Esophagus muscularis mucosa (tissue), 4 donors: ENCODE measurements at regions not wholly inside any gene's neighbourhood (a gene's known extent, or its start where the extent isn't known, plus 50 kb on each side); places are given as distances from the start of the nearest gene placed in this dataset.

Source experiments
- DNase-seq: peaks from one replicate; pipeline ENCODE4 v3.0.0-alpha.2; 2017; ENCODE audit errors: extremely low spot score
- H3K27ac ChIP-seq, 4 donors: fragments of 200-600 bp; sonication (generic); replicated peaks in 1 of 4; 1 replicate in 3 of 4; 2 replicates in 1 of 4; pipeline ENCODE4 v1.5.1; 2016 to 2019; ENCODE audit warnings: mild to moderate bottlenecking in 1 of 4
- H3K27me3 ChIP-seq, 4 donors: fragments of 200-600 bp; sonication (generic); one replicate each; pipeline versions ENCODE4 v1.5.1 to v1.6.0; 2016 to 2019
- H3K36me3 ChIP-seq, 4 donors: fragments of 200-600 bp; sonication (generic); one replicate each; pipeline ENCODE4 v1.5.1; 2016 to 2019
- H3K4me1 ChIP-seq, 4 donors: fragments of 200-600 bp; sonication (generic); one replicate each; pipeline ENCODE4 v1.5.1; 2016 to 2019
- H3K4me3 ChIP-seq, 4 donors: fragments of 200-600 bp; sonication (generic); 1 replicate in 2 of 4; 2 replicates in 2 of 4; pipeline ENCODE4 v1.5.1; 2016 to 2019; ENCODE audit warnings: mild to moderate bottlenecking in 4 of 4, moderate library complexity in 1 of 4
- H3K9me3 ChIP-seq, 4 donors: fragments of 200-600 bp; sonication (generic); 1 replicate in 3 of 4; 2 replicates in 1 of 4; pipeline ENCODE4 v1.5.1; 2016 to 2019
- EP300 ChIP-seq: sonication (generic); formaldehyde crosslinking; IDR thresholded peaks from one replicate; pipeline ENCODE4 v1.6.1; 2017; ENCODE audit warnings: antibody characterized with exemption
- POLR2A ChIP-seq: fragments of 450-650 bp; IDR thresholded peaks from one replicate; pipeline ENCODE4 v1.6.1; 2017; ENCODE audit warnings: antibody characterized with exemption, moderate library complexity, mild to moderate bottlenecking, low read depth
- POLR2AphosphoS5 ChIP-seq, 2 donors: sonication (generic); formaldehyde crosslinking; IDR thresholded peaks; one replicate each; pipeline ENCODE4 v1.6.1; 2017; ENCODE audit warnings: antibody characterized with exemption in 2 of 2
- WGBS: methylation state at CpG from one replicate; pipeline ENCODE4 v1.1.5; 2018; 5-methylcytosine and 5-hydroxymethylcytosine counted together
- intact Hi-C: fragments of 100-400 bp; cut with DNase I; formaldehyde crosslinking; loops from one replicate; pipeline ENCODE4 v1.15.1; 2023
- TF ChIP-seq, protein P1 (sequence below), 3 experiments: fragments of 200-600 bp in 2 of 3; fragments of 450-650 bp in 1 of 3; sonication (generic) in 2 of 3; IDR thresholded peaks; one replicate each; pipeline ENCODE4 v1.5.1; 2017 to 2019; ENCODE audit warnings: antibody characterized with exemption in 3 of 3, mild to moderate bottlenecking in 2 of 3, moderate library complexity in 1 of 3

GRCh38 chr19:27529158-27529557 is 1683.8 kb downstream of the UQCRFS1 start:
- H3K4me3 ChIP-seq: no peak overlapping the region
- H3K27ac ChIP-seq: no peak overlapping the region
- H3K4me1 ChIP-seq: no peaks in the 10 kb centered on the region
- no peak for DNase-seq
- WGBS: 17% methylated on average over 1 of the region's 1 CpG
- no peak for TF ChIP-seq POLR2AphosphoS5 (IDR thresholded peaks at IDR 0.05)
- TF ChIP-seq, protein P1, sequence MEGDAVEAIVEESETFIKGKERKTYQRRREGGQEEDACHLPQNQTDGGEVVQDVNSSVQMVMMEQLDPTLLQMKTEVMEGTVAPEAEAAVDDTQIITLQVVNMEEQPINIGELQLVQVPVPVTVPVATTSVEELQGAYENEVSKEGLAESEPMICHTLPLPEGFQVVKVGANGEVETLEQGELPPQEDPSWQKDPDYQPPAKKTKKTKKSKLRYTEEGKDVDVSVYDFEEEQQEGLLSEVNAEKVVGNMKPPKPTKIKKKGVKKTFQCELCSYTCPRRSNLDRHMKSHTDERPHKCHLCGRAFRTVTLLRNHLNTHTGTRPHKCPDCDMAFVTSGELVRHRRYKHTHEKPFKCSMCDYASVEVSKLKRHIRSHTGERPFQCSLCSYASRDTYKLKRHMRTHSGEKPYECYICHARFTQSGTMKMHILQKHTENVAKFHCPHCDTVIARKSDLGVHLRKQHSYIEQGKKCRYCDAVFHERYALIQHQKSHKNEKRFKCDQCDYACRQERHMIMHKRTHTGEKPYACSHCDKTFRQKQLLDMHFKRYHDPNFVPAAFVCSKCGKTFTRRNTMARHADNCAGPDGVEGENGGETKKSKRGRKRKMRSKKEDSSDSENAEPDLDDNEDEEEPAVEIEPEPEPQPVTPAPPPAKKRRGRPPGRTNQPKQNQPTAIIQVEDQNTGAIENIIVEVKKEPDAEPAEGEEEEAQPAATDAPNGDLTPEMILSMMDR (IDR thresholded peaks at IDR 0.05): no peak
- no peak for TF ChIP-seq POLR2A
- TF ChIP-seq EP300: no peak
- H3K36me3 ChIP-seq: no peaks in the 10 kb centered on the region
- no peaks in the 10 kb centered on the region for H3K27me3 ChIP-seq
- intact Hi-C loops: no loop called here
- peaks cover 0 to 91% (median 77%) of the 10 kb centered on the region in 4 donors for H3K9me3 ChIP-seq

DNA sequence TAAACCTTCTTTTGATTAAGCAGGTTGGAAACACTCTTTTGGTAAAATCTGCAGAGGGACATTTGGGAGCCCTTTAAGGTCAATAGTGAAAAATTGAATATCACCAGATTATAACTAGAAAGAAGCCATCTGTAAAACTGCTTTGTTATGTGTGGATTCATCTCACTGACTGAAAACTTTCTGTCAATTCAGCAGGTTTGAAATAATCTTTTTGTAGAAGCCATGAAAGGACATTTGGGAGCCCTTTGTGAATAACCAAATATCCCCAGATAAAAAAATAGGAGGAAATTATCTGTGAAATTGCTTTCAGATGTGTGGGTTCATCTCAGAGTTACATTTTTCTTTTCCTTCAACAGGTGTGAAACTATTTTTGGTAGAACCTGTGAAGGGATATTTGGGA is 1690.7 kb downstream of the UQCRFS1 start:
- intact Hi-C loops: no loop called here
- Histone ChIP-seq H3K4me1 (no peaks in the 10 kb centered on the region), H3K27me3 (no peaks in the 10 kb centered on the region), H3K27ac (no peak overlapping the region), H3K36me3 (no peaks in the 10 kb centered on the region), H3K9me3 (peaks cover 0 to 40% (median 26%) of the 10 kb centered on the region in 4 donors), H3K4me3 (no peak overlapping the region)
- no peak for TF ChIP-seq EP300
- TF ChIP-seq, protein P1 (IDR thresholded peaks at IDR 0.05): no peak
- no peak for TF ChIP-seq POLR2AphosphoS5 (IDR thresholded peaks at IDR 0.05)
- no peak for TF ChIP-seq POLR2A
- DNase-seq: no peak
